Tibial nerve (tissue), 3 donors: ENCODE measurements at regions not wholly inside any gene's neighbourhood (a gene's known extent, or its start where the extent isn't known, plus 50 kb on each side); places are given as distances from the start of the nearest gene placed in this dataset.

ENCODE experiments used
- POLR2A ChIP-seq, 2 donors: fragments of 450-650 bp; IDR thresholded peaks; one replicate each; pipeline ENCODE4 v1.6.1; 2017; ENCODE audit warnings: antibody characterized with exemption in 2 of 2, mild to moderate bottlenecking in 2 of 2, moderate library complexity in 2 of 2
- TF ChIP-seq, protein P1 (sequence below), 5 experiments: fragments of 200-600 bp in 3 of 5; fragments of 450-650 bp in 2 of 5; sonication (generic) in 3 of 5; IDR thresholded peaks; one replicate each; pipeline ENCODE4 v1.5.1; 2016 to 2019; ENCODE audit warnings: antibody characterized with exemption in 5 of 5, mild to moderate bottlenecking in 3 of 5, moderate library complexity in 2 of 5

- TF ChIP-seq POLR2A (IDR thresholded peaks at IDR 0.05): no peak
- TF ChIP-seq, protein P1, sequence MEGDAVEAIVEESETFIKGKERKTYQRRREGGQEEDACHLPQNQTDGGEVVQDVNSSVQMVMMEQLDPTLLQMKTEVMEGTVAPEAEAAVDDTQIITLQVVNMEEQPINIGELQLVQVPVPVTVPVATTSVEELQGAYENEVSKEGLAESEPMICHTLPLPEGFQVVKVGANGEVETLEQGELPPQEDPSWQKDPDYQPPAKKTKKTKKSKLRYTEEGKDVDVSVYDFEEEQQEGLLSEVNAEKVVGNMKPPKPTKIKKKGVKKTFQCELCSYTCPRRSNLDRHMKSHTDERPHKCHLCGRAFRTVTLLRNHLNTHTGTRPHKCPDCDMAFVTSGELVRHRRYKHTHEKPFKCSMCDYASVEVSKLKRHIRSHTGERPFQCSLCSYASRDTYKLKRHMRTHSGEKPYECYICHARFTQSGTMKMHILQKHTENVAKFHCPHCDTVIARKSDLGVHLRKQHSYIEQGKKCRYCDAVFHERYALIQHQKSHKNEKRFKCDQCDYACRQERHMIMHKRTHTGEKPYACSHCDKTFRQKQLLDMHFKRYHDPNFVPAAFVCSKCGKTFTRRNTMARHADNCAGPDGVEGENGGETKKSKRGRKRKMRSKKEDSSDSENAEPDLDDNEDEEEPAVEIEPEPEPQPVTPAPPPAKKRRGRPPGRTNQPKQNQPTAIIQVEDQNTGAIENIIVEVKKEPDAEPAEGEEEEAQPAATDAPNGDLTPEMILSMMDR (IDR thresholded peaks at IDR 0.05): no peak
Observed at GRCh38 chr6:51299621-51300380, 481.1 kb downstream of the TFAP2B start.
